SK-N-SH (cell line): ENCODE measurements at regions not wholly inside any gene's neighbourhood (a gene's known extent, or its start where the extent isn't known, plus 50 kb on each side); places are given as distances from the start of the nearest gene placed in this dataset.

Experiments used
- EZH2phosphoT487 ChIP-seq: fragments of 200-600 bp; sonication (generic); IDR thresholded peaks from 2 replicates; pipeline ENCODE4 v1.6.1; 2017; ENCODE audit warnings: low read depth, mixed run types, mild to moderate bottlenecking, antibody characterized with exemption, moderate library complexity, borderline replicate concordance
- GABPA ChIP-seq: IDR thresholded peaks from 2 replicates; pipeline ENCODE4 v1.4.0; 2012; ENCODE audit warnings: low read depth, mild to moderate bottlenecking
- GATA2 ChIP-seq: sonication (generic); formaldehyde crosslinking; IDR thresholded peaks from 2 replicates; pipeline ENCODE4 v1.5.0; 2020; ENCODE audit warnings: mild to moderate bottlenecking, missing genetic modification reagents
- IRF3 ChIP-seq: fragments of 150-350 bp; IDR thresholded peaks from 2 replicates; pipeline ENCODE4 v1.6.1; 2016; ENCODE audit warnings: mild to moderate bottlenecking, low read depth, low read length
- JUND ChIP-seq: IDR thresholded peaks from 2 replicates; pipeline ENCODE4 v1.4.0; 2012
- NRF1 ChIP-seq: IDR thresholded peaks from 2 replicates; pipeline ENCODE4 v1.6.1; 2012; ENCODE audit warnings: low read depth, mild to moderate bottlenecking, low read length
- POLR2AphosphoS5 ChIP-seq: IDR thresholded peaks from 2 replicates; pipeline ENCODE4 v1.6.1; 2012; ENCODE audit warnings: low read depth, low read length
- RCOR1 ChIP-seq: fragments of 150-350 bp; IDR thresholded peaks from 2 replicates; pipeline ENCODE4 v1.6.1; 2017; ENCODE audit warnings: antibody characterized with exemption, low read length
- RFX5 ChIP-seq: IDR thresholded peaks from 2 replicates; pipeline ENCODE4 v1.6.1; 2012; ENCODE audit warnings: mild to moderate bottlenecking, improper control_type of control experiment, low read length
- RXRA ChIP-seq: IDR thresholded peaks from 2 replicates; pipeline ENCODE4 v1.4.0; 2012; ENCODE audit warnings: low read depth, mild to moderate bottlenecking, borderline replicate concordance
- TCF12 ChIP-seq: IDR thresholded peaks from 2 replicates; pipeline ENCODE4 v1.4.0; 2012
- USF1 ChIP-seq: IDR thresholded peaks from 2 replicates; pipeline ENCODE4 v1.4.0; 2012; ENCODE audit warnings: low read depth, borderline replicate concordance
- TF ChIP-seq, protein P1 (sequence below): fragments of 200-600 bp; sonication (generic); IDR thresholded peaks from 2 replicates; pipeline ENCODE4 v1.6.1; 2017; ENCODE audit warnings: antibody characterized with exemption, mild to moderate bottlenecking, moderate library complexity
- TF ChIP-seq, protein P2 (sequence below): fragments of 150-350 bp; IDR thresholded peaks from 2 replicates; pipeline ENCODE4 v1.6.1; 2017; ENCODE audit warnings: antibody characterized with exemption, low read length, low read depth, borderline replicate concordance

DNA sequence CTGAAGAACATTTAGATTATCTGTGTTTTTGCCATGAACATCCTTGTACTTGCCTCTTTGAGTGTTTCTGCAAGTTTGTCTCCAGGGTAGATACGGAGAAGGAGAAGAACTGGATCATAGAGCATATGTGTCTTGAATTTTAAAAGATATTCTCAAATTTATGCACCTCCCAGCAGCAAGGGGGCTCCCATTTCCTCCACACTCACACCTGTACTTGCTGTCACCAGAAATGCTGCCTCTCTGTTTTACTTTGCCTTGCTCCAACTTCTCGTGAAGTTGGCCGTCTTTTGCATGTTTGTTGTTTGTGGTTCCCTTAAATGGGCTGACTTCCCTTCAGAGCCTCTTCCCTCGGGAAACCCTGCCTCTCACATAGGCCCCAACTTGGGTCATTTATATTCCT, 171.0 kb downstream of the TFAP2C start:
- TF ChIP-seq, protein P1, sequence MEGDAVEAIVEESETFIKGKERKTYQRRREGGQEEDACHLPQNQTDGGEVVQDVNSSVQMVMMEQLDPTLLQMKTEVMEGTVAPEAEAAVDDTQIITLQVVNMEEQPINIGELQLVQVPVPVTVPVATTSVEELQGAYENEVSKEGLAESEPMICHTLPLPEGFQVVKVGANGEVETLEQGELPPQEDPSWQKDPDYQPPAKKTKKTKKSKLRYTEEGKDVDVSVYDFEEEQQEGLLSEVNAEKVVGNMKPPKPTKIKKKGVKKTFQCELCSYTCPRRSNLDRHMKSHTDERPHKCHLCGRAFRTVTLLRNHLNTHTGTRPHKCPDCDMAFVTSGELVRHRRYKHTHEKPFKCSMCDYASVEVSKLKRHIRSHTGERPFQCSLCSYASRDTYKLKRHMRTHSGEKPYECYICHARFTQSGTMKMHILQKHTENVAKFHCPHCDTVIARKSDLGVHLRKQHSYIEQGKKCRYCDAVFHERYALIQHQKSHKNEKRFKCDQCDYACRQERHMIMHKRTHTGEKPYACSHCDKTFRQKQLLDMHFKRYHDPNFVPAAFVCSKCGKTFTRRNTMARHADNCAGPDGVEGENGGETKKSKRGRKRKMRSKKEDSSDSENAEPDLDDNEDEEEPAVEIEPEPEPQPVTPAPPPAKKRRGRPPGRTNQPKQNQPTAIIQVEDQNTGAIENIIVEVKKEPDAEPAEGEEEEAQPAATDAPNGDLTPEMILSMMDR, result no peak
- TF ChIP-seq IRF3 (no peak), RXRA (no peak), RFX5 (no peak), GATA2 (no peak), TCF12 (no peak), EZH2phosphoT487 (no peak), USF1 (no peak), NRF1 (no peak), JUND (no peak), RCOR1 (no peak), POLR2AphosphoS5 (no peak), GABPA (no peak)
- TF ChIP-seq, protein P2, sequence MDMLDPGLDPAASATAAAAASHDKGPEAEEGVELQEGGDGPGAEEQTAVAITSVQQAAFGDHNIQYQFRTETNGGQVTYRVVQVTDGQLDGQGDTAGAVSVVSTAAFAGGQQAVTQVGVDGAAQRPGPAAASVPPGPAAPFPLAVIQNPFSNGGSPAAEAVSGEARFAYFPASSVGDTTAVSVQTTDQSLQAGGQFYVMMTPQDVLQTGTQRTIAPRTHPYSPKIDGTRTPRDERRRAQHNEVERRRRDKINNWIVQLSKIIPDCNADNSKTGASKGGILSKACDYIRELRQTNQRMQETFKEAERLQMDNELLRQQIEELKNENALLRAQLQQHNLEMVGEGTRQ, result no peak
